WTC11 (cell line): ENCODE measurements at regions not wholly inside any gene's neighbourhood (a gene's known extent, or its start where the extent isn't known, plus 50 kb on each side); places are given as distances from the start of the nearest gene placed in this dataset.

Experiments
- CTCF ChIP-seq: fragments of 200-600 bp; IDR thresholded peaks from 2 replicates; pipeline ENCODE4 v1.8.0; 2022; ENCODE audit warnings: antibody characterized with exemption
- EMX1 ChIP-seq: fragments of 250-450 bp; sonication (Bioruptor Pico); IDR thresholded peaks from 2 replicates; pipeline ENCODE4 v1.8.0; 2021; ENCODE audit warnings: mild to moderate bottlenecking
- MAX ChIP-seq: sonication (generic); formaldehyde crosslinking; IDR thresholded peaks from 2 replicates; pipeline ENCODE4 v1.8.0; 2022; ENCODE audit warnings: mild to moderate bottlenecking, missing genetic modification reagents
- SMAD3 ChIP-seq: sonication (generic); formaldehyde crosslinking; IDR thresholded peaks from 2 replicates; pipeline ENCODE4 v1.8.0; 2022; ENCODE audit warnings: missing genetic modification reagents, mild to moderate bottlenecking, borderline replicate concordance
- SP1 ChIP-seq: sonication (generic); formaldehyde crosslinking; conservative IDR thresholded peaks from 2 replicates; pipeline ENCODE4 v1.8.1; 2022; ENCODE audit warnings: missing genetic modification reagents
- TCF7 ChIP-seq: sonication (generic); formaldehyde crosslinking; IDR thresholded peaks from 2 replicates; pipeline ENCODE4 v1.8.0; 2022; ENCODE audit warnings: mild to moderate bottlenecking, low read depth, missing genetic modification reagents, moderate library complexity
- TEAD4 ChIP-seq: sonication (generic); formaldehyde crosslinking; IDR thresholded peaks from 2 replicates; pipeline ENCODE4 v1.8.0; 2022; ENCODE audit warnings: mild to moderate bottlenecking, missing genetic modification reagents
- ZNF396 ChIP-seq: fragments of 250-450 bp; sonication (Bioruptor Pico); IDR thresholded peaks from 2 replicates; pipeline ENCODE4 v1.8.0; 2021; ENCODE audit warnings: mild to moderate bottlenecking, moderate library complexity, borderline replicate concordance
- ZNF416 ChIP-seq: fragments of 250-450 bp; sonication (Bioruptor Pico); IDR thresholded peaks from 2 replicates; pipeline ENCODE4 v1.9.0; 2021; ENCODE audit warnings: mild to moderate bottlenecking, inconsistent platforms

GRCh38 chr1:200302921-200303290, 106.9 kb downstream of the ZNF281 start:
- TF ChIP-seq CTCF = no peak
- no peak for TF ChIP-seq SP1
- TF ChIP-seq TCF7 = no peak
- TF ChIP-seq EMX1 (CRISPR knock-in tag) = no peak
- TF ChIP-seq MAX (CRISPR knock-in tag) = no peak
- no peak for TF ChIP-seq TEAD4 (CRISPR knock-in tag)
- no peak for TF ChIP-seq SMAD3 (CRISPR knock-in tag)
- TF ChIP-seq ZNF416 (CRISPR knock-in tag) = no peak
- no peak for TF ChIP-seq ZNF396
